DMS114 treated with DMSO at 0.1 percent for 48 hours (cell line): ENCODE measurements at regions not wholly inside any gene's neighbourhood (a gene's known extent, or its start where the extent isn't known, plus 50 kb on each side); places are given as distances from the start of the nearest gene placed in this dataset.
A peak's percentile ranks its signal among the peaks of the same experiment; 100 is the strongest.

Experiments
- DNase-seq: peaks from one replicate; lab custom pipeline; 2025; ENCODE audit not compliant: unreplicated experiment; lab: John Stamatoyannopoulos, UW

DNA sequence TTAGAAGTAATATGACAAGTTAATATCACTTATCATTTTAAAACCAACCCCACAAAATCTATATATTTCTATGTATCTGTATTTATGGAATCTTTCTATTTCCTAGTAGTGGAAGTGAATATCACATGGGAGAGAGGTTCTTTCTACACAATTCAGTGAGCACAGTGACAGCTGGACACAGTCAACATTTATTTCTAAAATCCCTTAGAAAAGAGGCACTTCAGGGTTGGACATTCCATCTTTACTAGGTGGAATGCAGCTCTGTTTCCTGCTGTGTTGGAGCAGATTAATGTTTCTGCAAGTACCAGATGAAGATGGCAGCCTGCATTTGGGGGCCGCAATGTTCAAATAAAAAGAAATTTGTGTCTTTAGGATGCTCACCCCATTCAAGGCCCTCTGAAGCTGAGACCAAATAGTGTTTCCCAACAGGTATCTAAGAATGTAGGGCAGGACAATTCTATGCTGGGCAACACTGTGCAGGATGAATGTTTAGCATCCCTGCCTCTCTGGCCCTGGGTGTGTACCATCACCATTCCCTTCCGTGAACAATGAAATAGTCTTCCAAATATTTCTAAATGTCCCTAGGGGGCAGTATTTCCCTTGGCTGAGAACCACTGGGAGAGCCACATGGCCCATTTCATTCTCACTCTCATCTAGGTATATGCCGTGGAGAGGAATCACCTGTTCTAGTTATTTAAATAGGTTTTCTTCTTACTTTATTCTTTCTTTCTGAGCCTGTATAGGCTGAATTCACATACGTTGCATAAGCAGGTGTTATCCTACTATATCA lies 394.8 kb downstream of the PRDM2 start:
- DNase-seq = no peak

DNA sequence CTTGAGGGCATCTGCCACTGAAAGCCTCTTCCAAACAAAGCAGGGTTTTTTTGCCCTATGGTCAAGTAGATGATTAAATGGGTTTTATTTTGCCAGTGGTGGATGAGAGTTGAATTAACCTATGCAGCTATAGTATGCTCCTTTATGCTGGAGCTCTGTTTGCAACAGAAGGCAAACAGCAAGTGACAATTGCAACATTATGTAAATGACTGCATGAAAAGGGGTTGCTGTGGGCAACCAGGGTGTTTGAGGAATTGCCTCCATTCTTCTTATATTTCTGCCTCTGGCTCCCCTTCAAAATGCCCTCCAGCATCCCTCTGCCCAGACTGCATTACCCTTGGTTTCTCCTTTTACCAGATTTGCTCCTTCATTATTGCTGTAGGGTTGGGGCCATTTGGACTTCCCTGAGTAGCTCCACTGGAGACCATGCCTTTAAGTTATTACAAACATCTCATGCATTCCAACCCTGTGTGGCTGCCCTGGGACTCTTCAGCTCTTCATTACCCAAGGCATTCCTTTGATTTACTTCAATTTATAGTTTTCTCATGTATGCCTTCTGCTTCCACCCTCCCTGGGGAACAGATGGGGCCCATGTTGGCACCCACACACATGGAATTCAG lies 398.4 kb downstream of the PRDM2 start:
- no peak for DNase-seq

DNA sequence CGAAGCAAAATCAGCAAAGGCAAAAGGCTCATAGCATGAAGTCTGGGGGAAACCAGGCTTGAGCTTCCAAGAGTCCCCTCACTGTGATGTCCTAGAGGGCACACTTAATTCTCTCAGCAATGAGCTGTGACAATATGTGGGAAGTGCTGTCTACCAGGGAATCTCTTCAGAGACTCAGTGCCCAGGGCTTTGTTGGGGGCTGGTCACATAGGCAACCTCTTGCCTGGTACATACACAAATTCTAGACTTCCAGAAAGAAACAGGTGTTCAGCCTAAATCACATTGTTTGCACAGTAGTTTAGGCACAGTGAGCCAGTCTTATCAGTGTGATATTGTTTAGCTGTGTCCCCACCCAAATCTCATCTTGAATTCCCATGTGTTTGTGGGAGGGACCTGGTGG lies 400.5 kb downstream of the PRDM2 start:
- no peak for DNase-seq

DNA sequence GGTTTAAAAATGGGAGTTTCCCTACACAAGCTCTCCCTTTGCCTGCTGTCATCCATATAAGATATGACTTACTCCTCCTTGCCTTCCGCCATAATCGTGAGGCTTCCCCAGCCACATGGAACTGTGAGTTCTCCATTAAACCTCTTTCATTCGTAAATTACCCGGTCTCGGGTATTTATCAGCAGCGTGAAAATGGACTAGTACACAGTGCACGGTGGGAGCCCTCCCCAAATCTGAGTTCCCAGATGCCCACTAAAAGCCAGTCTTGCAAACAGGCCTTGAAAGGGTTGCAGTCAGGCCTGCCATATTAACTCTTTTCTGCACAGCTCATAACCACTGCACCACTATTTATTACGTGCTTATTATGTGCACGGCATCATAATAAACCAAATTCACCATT lies 400.9 kb downstream of the PRDM2 start:
- no peak for DNase-seq

DNA sequence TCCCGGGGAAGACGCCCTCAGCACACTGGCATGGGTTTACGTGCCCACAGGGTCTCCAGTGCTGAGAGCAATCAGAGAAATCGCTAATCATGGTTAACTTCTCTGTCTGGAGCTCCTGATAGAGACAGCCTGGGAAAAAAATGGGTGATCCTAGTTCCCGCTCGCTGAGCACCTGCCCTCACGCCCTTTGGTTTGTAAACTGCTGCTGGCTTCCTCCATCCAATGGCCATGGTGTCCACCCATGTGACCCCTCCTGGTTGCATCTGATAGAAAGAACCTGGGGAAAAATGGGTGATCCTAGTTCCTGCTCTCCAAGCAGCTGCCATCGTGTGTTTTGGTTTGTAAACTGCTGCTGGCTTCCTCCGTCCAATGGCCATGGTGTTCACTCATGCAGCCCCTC lies 402.2 kb downstream of the PRDM2 start:
- DNase-seq = no peak

DNA sequence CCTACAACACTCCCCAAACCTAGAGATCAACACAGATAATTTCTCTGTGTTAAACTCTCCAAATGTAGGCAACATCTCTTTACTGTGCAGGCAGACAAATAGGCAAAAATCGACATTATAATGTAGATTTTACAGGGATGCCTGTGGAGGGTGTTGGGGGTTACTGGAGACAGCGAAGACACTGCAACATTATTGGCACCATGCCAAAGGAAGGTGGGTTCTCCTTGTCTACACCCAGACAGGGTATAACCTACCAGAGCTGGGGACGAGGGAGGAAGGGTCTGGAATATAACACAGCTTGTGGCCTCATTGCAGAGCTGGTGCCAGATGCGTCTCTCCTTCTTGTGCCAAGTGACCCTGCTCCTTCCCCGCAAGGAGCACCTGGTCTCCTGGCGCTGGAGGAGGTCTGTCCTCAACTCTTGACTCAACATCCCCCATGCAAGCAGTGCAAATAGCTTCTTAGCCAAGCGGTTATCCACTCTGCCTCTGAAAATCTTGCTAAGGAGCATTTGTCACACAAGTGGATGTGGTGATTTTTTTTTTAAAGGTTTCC lies 404.0 kb downstream of the PRDM2 start:
- DNase-seq = no peak

DNA sequence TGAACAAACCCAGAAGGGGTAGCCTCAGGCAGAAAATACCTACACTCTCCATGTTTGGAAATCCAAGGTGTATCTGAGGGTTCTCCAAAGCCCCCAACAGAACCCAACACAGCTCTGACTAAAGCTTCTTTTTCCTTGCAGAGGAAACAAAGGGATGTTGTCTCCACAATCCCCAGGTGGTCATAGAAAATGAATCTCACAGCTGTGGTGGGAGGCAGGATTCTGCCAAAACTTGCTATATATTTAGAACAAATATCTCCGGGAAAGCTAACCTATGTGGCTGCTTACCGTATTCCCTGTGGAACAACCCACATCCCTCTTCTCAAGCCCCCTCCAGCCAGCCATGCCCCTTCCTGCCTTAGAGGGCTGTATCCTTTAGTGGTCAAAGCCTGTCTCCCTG lies 406.1 kb downstream of the PRDM2 start:
- no peak for DNase-seq

DNA sequence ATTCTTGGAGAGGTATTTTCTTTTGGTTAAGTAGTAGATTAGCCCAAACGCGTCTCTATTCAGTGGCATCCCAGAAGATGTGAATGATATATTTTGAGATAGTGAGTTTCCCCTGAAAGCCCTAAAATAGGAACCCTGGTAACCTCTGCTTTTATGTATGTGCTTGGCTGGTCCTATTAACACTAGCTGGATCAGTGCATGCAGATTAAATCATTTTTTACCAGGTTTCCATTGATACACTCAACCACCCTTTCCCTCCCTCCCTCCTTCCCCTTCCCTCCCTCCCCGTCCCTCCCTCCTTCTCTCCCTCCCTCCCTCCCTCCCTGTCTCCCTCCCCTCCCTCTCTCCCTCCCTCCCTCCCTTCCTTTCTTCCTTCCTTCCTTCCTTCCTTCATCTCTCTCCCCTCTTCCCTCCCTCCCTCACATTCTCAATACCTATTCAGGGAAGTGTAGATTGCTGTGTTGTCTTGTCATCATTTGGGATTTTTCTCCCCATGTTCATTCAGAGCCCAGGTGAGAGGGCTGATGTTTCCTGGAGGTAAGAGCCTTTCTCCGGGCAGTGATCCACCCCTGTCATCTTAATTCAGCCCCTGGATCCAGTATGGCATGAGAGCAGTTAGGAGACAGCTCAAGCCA lies 406.8 kb downstream of the PRDM2 start:
- DNase-seq = no peak

DNA sequence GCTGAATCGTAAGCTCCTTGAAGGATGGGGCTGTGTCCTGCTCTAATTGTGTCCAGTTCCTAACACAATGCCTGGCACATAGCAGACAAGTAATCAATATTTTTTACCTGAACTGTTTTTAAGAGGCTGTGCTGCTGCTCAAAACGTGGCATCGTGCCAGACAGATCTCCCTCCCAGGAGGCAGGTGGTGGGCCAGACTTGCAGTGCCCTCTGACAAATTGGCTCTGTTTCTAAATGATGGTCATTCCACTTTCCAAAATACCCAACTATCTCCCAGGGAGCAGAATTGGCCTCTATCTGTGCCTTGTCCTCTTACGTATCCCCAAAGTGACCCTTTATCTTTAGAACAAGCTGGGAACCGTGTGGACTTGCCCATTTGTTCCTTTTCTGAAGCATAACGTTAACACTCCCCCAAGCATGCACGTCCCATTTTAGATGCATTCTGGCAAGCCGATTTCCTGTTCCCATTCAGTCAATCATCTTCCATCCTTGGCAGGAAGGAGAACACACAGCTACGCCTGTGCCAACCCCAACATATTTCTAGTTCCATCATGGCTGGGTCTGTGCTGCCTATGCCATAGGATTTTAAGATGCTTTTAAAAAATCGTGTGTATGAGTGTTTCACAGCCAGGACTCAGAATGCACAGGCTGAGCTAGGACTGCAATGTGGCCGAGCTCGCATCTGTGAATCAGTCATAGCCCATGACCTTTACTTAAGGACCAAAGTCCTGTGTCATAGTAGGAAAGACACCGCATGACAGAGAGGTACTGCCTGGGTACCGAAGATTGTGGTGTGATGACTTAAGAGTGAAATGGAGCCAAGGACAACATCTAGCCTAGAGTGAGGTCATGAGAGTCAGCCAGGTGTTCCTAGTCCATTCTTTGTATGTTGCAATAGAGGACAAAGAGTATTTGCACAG lies 408.6 kb downstream of the PRDM2 start:
- no peak for DNase-seq

DNA sequence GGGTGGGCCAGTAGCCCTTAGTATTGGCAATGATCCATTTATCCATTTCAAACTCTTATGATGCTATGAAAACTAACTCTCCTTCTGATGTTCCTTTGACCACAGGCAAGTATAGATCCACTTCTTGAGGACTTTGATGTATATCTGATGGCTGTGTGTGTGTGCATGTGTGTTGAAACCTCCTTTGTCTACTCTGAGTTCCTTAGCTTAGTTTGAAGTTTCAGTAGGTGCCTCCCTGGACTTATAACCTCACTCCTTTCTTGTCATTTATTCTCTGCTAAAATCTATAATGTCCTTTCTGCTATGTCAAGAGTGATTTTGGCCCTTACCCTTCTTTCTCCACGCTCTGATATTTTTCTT lies 409.3 kb downstream of the PRDM2 start:
- no peak for DNase-seq

DNA sequence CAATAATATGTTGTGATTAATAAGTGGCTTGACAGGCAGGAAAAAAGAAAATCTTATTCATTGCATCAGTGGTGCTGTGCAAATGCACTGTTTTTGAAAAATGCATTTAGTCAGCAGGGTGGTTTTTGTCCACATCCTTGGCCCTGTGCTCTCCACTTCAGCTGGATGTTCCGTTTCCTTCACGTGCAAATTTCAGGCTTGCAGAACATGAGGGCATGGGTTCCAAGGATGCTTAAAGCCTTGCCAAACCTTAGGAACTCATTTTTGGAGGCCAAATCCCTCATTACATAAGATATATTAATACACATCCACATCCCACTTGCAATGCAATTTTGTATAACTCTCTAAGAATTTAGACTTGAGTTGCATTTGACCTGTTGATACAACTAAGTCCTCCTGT lies 410.1 kb downstream of the PRDM2 start:
- DNase-seq = no peak

DNA sequence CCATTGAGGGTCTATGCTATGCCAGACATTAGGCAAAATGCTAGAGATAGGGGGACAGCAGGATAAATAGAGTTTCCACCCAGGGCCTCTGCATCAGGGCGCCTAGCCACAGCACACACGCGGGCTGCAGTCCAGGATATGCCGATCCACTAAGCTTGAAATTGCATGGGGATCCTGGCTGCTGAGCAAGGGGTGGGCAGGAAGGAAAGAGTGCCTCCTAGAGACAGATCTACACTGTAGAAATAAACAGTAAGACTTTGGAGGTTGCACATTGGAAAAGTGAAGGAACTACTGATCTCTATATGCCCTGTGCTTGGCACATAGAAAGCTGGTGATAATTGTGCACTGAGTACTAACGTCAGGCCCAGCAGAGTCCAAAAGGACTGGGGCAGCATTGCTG lies 411.1 kb downstream of the PRDM2 start:
- DNase-seq = no peak

DNA sequence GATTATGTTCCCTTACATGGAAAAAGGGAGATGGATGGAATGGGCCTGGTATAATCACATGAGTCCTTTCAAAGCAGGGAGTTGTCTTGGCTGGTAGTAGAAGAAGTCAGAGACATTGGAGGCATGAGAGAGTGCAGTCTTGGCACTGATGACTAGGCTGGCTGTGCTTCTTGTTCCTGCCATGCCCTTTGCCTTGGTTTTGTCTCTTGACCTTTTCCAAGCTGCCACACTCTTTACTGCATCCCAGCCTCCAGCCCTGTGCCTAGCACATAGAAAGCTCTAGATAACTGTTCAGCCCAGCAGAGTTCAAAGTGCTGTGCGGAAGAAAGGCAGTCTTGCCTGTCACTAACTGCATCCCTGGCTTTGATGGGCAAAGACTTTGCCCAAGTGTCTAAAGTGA lies 412.6 kb downstream of the PRDM2 start:
- no peak for DNase-seq

DNA sequence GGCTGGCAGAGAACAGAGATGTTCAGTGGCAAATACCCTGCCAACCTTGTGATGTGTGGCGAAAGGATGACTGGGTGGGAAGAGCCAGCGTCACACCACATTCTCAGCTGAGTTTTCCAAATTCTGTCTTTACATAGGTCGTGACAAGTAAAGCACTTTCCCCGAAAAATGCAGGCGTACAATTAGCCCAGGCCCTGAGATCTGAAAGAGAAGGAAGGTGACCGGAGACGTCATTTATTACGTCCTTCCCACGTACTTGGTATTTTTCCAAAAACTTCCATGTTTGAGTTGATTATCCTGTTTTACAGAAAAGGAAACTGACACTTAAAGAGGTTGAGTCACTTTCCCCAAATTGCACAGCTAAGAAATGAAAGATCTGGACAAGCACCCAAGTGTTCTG lies 413.3 kb downstream of the PRDM2 start:
- no peak for DNase-seq

DNA sequence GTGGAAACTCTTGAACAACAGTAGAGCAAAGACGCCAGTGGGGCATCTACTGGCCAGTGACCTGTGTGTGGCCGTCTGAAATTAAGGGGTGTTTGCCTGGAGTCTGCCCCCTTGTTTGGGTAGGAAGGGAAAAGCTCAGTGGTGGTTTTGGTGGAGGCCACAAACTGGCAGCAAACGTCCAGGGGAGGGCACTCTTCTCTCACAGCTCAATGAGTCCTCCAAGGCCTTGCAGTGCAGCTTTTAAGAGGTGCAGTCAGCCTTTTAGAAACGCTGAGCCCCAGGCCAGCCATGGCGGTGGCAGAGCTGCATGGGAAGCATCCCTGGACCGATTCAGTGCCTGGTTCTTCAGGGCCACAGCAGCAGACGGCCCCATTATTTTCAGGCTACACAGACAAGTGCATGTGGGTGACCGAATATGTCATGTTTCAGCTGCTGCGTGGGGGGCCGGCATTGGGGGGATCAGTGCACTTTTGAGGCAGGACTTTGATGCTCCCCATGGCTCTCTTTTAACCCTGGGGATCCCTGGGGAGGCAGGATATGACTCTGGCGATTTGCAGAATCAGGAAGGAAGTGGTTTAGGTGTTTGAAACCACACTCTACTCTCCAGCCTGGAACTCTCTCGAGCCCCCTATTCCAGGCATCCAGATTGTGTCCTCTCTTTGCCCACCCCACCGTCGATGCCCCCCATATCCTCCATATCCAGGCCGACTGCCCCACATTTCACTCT lies 414.0 kb downstream of the PRDM2 start:
- peak; percentile 5 for DNase-seq

DNA sequence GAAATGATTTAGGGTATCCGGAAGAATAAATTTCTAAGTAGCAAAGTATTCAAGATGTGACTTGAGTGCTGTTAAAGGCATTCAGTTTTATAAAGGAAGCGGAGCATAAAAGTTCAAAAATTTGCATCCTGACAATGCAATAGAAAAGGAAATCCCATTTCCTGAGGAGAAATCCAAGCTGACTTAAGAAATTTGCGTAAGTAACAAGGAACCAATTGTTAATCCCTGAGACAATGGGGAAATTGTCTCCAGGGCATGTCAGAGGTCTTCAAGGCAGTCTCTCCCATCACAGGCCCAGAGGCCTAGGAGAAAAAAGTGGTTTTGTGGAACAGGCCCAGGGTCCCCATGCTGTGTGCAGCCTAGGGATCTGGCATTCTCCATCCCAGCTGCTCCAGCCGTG lies 416.0 kb downstream of the PRDM2 start:
- DNase-seq = no peak

DNA sequence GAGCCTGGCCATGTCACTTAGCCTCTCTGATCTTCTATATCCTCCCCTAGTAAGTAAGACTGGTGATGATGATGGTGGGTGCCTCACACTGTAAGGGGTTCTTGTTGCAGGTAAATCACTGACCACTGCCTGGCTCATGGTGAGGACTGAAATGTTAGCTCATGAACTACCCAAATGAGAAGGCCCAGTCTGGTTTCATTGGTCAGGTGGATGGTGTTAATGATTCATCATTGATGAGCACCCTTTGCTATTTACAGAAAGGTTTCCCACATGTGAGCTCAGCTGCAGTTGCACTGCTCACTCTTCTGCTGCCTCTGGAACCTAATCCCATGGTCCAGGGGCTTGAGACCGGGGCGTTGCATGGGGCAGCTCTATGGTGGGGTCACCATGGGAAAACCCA lies 417.7 kb downstream of the PRDM2 start:
- no peak for DNase-seq

DNA sequence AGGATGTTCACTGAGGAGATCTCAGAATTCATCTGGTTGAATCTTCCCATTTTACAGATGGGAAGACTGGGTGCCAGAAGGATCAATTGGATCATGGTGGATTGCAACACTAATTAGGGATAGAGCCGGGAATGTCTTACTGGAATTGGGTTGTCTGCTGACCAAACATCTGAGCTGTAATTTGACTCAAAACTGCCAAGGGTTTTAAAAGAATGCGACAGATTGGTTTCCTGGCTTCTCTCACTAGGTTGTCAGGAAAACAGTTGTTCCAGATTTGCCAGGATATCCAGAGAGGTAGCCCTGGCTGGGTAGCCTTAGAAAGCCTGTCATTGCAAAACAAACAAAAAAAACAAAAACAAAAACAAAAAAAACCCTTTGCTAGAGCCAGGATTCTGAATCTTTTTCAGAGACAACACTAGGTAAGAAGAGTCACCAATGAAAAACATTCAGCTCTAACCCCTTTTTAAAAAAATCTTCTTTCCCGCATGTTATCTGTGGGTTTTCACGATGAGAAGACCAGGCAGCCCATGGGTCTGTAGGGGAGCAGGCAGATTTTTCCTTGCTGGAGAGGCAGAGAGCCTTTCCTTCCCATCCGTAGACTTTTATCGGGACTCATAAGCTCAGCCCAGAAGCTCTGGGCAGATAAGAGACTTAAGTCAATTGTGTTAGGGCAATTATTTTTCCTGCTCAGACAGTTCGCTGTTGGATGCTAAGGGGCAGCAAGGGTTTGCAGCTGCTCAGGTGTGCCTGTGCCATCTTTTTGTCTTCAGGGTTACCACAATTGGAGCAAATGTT lies 418.9 kb downstream of the PRDM2 start:
- no peak for DNase-seq

DNA sequence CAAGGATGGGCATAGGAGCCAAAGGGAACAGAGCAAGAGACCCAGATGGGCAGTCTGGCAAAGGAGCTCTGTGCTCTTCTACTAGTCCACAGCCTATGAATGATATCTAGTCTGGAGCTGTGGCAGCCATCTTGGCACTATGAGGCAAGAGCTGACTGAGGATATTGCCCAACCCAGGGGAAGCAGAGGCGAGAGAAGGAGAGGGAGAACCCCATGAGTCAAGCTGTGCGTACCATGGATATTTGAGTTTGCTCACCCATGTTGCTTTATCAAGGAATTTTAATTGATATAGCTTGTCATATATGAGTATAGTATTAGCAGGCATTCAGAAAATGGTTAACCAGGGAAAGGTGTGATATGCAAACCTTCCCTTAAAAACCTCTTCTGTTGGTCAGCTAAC lies 420.9 kb downstream of the PRDM2 start:
- DNase-seq = no peak

DNA sequence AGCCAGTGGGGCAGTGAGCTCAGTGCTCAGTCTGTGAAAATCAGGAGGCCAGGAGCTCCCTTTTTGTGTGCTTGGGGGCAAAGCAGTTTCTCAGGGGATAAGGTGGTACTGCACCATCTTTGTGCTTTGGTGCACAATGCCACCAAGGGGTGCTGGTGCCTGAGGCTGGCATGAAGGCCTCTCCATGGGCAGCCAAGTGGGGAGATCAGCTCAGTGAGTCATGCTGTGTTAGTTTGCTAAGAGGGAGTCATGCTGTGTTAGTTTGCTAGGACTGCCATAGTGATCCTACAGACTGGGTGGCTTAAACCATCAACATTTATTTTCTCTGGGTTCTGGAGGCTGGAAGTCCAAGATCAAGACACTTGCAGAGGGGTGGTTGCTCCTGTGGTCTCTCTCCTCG lies 428.1 kb downstream of the PRDM2 start:
- no peak for DNase-seq
